HG02610 (cell line): ENCODE measurements at regions not wholly inside any gene's neighbourhood (a gene's known extent, or its start where the extent isn't known, plus 50 kb on each side); places are given as distances from the start of the nearest gene placed in this dataset.

ENCODE experiments used
- ATAC-seq: cut with Tn5 transposase; IDR thresholded peaks from one replicate; pipeline ENCODE4 v1.9.1; 2021; ENCODE audit warnings: mild to moderate bottlenecking, moderate library complexity; ENCODE audit not compliant: unreplicated experiment

GRCh38 chr6:125534430-125535263 lies 214.8 kb upstream of the HEY2 start:
- no peak for ATAC-seq

- no peak for ATAC-seq
Observed at GRCh38 chr6:125537090-125537489, 212.3 kb upstream of the HEY2 start.

GRCh38 chr6:125539892-125540291 lies 209.5 kb upstream of the HEY2 start:
- ATAC-seq, result no peak

GRCh38 chr6:125544819-125545218 lies 204.6 kb upstream of the HEY2 start:
- ATAC-seq, result no peak

GRCh38 chr6:125546841-125547251 lies 202.6 kb upstream of the HEY2 start:
- ATAC-seq, result no peak

- no peak for ATAC-seq
Observed at GRCh38 chr6:125547381-125547780, 202.1 kb upstream of the HEY2 start.

GRCh38 chr6:125549202-125549884 lies 200.1 kb upstream of the HEY2 start:
- no peak for ATAC-seq

- ATAC-seq, result no peak
Observed at GRCh38 chr6:125550892-125551291, 198.5 kb upstream of the HEY2 start.

- no peak for ATAC-seq
Observed at GRCh38 chr6:125552819-125553218, 196.6 kb upstream of the HEY2 start.

- ATAC-seq, result no peak
Observed at GRCh38 chr6:125554456-125554855, 195.0 kb upstream of the HEY2 start.

GRCh38 chr6:125558241-125558843 lies 191.1 kb upstream of the HEY2 start:
- no peak for ATAC-seq

- no peak for ATAC-seq
Observed at GRCh38 chr6:125558907-125559306, 190.5 kb upstream of the HEY2 start.

GRCh38 chr6:125562156-125562555 lies 187.3 kb upstream of the HEY2 start:
- no peak for ATAC-seq

GRCh38 chr6:125564941-125565340 lies 184.5 kb upstream of the HEY2 start:
- ATAC-seq, result no peak

- ATAC-seq, result no peak
Observed at GRCh38 chr6:125567407-125567806, 182.0 kb upstream of the HEY2 start.

- ATAC-seq, result no peak
Observed at GRCh38 chr6:125568609-125569008, 180.8 kb upstream of the HEY2 start.

GRCh38 chr6:125570526-125570925 lies 178.9 kb upstream of the HEY2 start:
- no peak for ATAC-seq

- ATAC-seq, result no peak
Observed at GRCh38 chr6:125571207-125571755, 178.2 kb upstream of the HEY2 start.

GRCh38 chr6:125574604-125575003 lies 174.8 kb upstream of the HEY2 start:
- ATAC-seq, result no peak

GRCh38 chr6:125577124-125577662 lies 172.2 kb upstream of the HEY2 start:
- ATAC-seq, result no peak

- no peak for ATAC-seq
Observed at GRCh38 chr6:125584468-125584939, 164.9 kb upstream of the HEY2 start.
